Ascending aorta (tissue), 2 donors: ENCODE measurements at regions not wholly inside any gene's neighbourhood (a gene's known extent, or its start where the extent isn't known, plus 50 kb on each side); places are given as distances from the start of the nearest gene placed in this dataset.

Source experiments
- DNase-seq, 2 donors: peaks; one replicate each; pipeline ENCODE4 v3.0.0-alpha.2; 2019; ENCODE audit warnings: low spot score in 2 of 2
- H3K27ac ChIP-seq, 2 donors: fragments of 200-600 bp; sonication (generic); one replicate each; pipeline ENCODE4 v1.5.1; 2016 to 2017; ENCODE audit warnings: mild to moderate bottlenecking in 1 of 2
- H3K27me3 ChIP-seq: fragments of 200-600 bp; sonication (generic); one replicate; pipeline ENCODE4 v1.5.1; 2017
- H3K36me3 ChIP-seq, 2 donors: fragments of 200-600 bp; sonication (generic); one replicate each; pipeline ENCODE4 v1.5.1; 2016
- H3K4me1 ChIP-seq, 2 donors: fragments of 200-600 bp; sonication (generic); one replicate each; pipeline ENCODE4 v1.5.1; 2016 to 2017; ENCODE audit warnings: mild to moderate bottlenecking in 1 of 2
- H3K4me3 ChIP-seq, 2 donors: fragments of 200-600 bp; sonication (generic); one replicate each; pipeline ENCODE4 v1.5.1; 2016 to 2017; ENCODE audit warnings: mild to moderate bottlenecking in 1 of 2
- H3K9me3 ChIP-seq, 2 donors: fragments of 200-600 bp; sonication (generic); one replicate each; pipeline ENCODE4 v1.5.1; 2016
- intact Hi-C: fragments of 100-400 bp; cut with DNase I; formaldehyde crosslinking; loops from one replicate; pipeline ENCODE4 v1.15.1; 2023
- TF ChIP-seq, protein P1 (sequence below), 3 experiments: fragments of 200-600 bp in 2 of 3; fragments of 450-650 bp in 1 of 3; sonication (generic) in 2 of 3; IDR thresholded peaks; one replicate each; pipeline ENCODE4 v1.5.1; 2016 to 2019; ENCODE audit warnings: antibody characterized with exemption in 3 of 3, mild to moderate bottlenecking in 1 of 3, moderate library complexity in 1 of 3

DNA sequence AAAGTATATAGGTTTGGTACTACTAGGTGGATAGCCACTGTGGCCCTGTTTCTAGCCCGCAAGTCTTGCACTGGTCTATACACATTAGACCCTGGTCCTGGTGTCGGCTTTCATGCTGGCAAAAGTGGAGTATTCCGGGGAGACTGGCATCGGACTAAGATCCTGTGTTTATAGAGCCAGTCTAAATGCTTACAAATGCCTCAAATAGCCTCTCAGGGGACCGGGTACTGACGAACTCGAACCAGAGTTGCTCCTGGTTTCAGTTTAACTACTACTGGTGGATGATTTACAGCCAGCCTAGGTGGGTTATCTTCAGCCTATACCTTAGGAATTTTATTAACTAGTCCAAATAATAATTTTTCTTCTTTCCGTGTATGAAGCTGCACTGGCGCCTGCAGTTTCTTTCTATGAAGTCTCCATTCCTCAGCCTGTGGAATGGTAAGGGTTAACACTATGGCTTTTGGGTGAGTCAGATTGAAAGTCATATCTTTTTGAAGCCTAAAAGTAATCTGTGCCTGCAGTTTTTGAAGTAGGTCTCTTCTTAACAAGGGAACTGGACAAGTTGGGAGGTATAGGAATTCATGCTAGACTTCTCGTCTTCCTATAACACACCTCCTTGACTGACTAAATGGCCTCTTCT is 51.3 kb downstream of the OR10H4 start:
- TF ChIP-seq, protein P1, sequence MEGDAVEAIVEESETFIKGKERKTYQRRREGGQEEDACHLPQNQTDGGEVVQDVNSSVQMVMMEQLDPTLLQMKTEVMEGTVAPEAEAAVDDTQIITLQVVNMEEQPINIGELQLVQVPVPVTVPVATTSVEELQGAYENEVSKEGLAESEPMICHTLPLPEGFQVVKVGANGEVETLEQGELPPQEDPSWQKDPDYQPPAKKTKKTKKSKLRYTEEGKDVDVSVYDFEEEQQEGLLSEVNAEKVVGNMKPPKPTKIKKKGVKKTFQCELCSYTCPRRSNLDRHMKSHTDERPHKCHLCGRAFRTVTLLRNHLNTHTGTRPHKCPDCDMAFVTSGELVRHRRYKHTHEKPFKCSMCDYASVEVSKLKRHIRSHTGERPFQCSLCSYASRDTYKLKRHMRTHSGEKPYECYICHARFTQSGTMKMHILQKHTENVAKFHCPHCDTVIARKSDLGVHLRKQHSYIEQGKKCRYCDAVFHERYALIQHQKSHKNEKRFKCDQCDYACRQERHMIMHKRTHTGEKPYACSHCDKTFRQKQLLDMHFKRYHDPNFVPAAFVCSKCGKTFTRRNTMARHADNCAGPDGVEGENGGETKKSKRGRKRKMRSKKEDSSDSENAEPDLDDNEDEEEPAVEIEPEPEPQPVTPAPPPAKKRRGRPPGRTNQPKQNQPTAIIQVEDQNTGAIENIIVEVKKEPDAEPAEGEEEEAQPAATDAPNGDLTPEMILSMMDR (IDR thresholded peaks at IDR 0.05) = no peak
- Histone ChIP-seq H3K27ac (peak overlapping the region in 1 of 2 donors; percentile 30), H3K27me3 (no peaks in the 10 kb centered on the region), H3K9me3 (no peaks in the 10 kb centered on the region), H3K36me3 (no peaks in the 10 kb centered on the region), H3K4me1 (peaks cover 0 to 10% of the 10 kb centered on the region in 2 donors), H3K4me3 (peak overlapping the region in 1 of 2 donors; percentile 10)
- no peak for DNase-seq
- intact Hi-C loops = no loop called here

DNA sequence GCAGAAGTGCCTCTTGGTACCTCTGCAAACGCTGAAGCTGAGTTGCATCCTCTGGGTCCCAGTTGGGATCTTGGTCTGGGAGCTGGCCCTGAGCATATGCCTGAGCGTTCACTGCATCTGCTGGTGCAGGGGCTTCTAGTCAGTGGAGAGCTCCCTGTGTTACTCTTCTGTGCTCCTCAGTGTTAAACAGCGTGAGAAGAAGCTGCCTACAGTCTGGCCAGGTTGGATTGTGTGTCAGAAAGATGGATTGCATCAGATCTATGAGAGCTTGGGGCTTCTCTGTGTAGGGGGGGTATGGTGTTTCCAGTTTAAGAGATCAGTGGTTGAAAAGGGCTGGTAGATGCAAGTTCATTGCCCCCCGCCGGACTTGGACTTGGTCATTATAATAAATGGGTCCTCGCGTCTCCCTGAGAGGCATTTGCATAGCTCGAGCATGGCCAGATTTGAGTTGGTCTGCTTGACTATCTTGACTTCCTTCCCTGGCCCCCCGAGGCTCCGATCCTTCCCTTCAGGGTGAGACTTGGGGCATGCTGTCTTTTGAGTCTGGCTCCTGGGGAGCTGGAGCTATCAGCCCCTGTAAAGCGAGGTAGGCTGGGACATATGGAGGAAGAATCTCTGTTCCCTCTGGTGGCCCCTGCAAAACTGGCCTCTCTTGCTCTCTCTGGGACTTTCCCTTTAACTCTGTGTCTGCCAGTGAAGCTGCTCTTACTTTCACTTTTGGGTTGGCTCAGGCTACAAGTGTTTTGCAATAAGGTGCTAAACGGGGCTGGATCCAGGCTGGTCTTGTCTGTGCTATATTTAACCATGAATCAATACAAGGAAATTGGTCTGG is 52.9 kb downstream of the OR10H4 start:
- DNase-seq = peak in 1 of 2 donors; percentile 64
- H3K36me3 ChIP-seq = no peaks in the 10 kb centered on the region
- intact Hi-C loops = no loop called here
- H3K4me1 ChIP-seq = peaks cover 0 to 10% of the 10 kb centered on the region in 2 donors
- no peaks in the 10 kb centered on the region for H3K27me3 ChIP-seq
- no peaks in the 10 kb centered on the region for H3K9me3 ChIP-seq
- TF ChIP-seq, protein P1 (IDR thresholded peaks at IDR 0.05) = no peak
- peak overlapping the region; percentile 45 to 61 for H3K4me3 ChIP-seq
- peak overlapping the region in 1 of 2 donors; percentile 56 for H3K27ac ChIP-seq

DNA sequence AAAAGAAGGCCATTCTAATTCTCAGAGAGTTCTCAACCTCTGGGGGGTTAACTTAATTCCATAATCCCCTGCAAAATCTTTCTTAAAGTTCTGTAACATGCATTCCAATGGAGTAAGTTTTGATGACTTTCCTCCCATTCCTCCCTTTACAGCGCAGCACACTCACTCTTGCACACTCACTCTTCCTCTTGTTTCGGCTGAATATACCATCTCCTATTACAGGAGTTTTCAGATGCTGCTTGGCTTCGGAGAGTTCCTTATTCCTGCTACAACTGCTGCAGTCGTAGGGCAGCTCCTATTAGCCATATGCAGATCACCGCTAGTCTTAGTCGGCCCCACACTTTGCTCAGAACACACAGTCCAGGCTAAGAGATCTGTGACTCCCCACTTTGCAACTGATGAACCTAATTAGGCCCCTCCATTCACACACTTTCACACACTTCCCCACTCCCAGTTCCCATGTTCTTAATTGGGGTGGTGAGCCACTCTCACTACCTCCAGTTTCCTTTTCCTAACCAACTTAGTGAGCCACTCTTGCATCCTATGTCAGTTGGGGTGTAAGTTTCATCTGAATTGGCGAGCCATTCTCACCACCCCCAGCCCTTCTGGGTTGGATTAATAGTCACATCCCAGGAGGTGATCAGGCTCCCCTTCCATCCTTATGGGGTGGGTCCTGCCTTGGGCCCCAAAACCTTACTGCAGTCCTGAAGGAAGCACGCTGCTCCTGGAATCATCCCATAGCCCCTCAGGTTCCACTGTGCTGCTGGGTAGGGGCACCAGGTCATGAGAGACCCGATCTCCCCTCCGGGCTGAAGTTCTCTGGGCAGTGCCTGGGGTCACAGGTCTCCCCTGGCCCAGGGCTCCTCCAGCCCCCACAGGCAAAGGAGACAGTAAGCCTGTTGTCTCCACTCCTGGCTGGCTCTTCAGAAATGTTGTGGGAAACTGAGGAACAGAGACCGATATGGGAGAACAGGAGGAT is 53.9 kb downstream of the OR10H4 start:
- no peaks in the 10 kb centered on the region for H3K36me3 ChIP-seq
- intact Hi-C loops = no loop called here
- TF ChIP-seq, protein P1 (IDR thresholded peaks at IDR 0.05) = no peak
- no peak for DNase-seq
- H3K9me3 ChIP-seq = no peaks in the 10 kb centered on the region
- peaks cover 0 to 10% of the 10 kb centered on the region in 2 donors for H3K4me1 ChIP-seq
- peak overlapping the region; percentile 45 to 61 for H3K4me3 ChIP-seq
- H3K27ac ChIP-seq = peak overlapping the region in 1 of 2 donors; percentile 25
- H3K27me3 ChIP-seq = no peaks in the 10 kb centered on the region

DNA sequence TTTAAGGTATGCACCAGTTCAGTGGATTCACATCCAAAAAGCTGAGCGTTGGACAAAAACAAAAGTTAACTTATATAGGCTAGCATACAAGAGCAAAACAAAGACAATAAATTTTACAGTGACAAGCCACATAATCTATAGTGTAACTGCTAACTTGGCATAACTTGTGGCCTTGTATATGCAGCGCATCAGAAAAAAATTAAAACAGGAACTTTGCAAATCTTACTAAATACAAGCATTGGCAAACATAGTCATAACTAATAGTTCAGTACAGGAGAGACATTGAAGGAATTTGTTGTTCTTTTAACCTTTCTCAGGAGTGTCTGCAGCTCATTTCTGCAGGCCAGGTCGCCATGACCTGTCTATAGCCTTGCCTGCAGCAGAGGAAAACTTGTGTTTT is 54.6 kb downstream of the OR10H4 start:
- peaks cover 0 to 10% of the 10 kb centered on the region in 2 donors for H3K4me1 ChIP-seq
- TF ChIP-seq, protein P1 (IDR thresholded peaks at IDR 0.05) = no peak
- no peak for DNase-seq
- intact Hi-C loops = no loop called here
- no peaks in the 10 kb centered on the region for H3K9me3 ChIP-seq
- H3K36me3 ChIP-seq = no peaks in the 10 kb centered on the region
- no peak overlapping the region for H3K4me3 ChIP-seq
- no peaks in the 10 kb centered on the region for H3K27me3 ChIP-seq
- no peak overlapping the region for H3K27ac ChIP-seq

DNA sequence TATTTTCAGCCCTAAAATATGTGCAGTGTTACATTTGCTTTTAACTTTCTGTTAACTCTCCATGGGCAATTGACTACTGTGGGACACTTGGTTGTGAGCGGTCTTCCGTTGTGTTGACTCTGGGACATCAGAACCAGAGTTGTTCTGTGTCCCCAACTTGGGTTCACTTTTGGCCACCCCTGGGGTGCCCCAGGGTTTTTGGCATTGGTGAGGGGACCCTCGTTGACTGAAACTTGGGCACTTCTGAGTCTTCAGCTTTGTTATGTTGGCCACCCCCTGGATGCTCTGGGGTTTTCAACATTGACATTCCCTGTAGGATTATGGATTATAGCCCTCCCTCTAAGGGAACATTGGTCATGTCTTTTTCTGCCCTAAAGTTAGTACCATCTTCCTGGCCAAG is 57.1 kb downstream of the OR10H4 start:
- H3K9me3 ChIP-seq = no peaks in the 10 kb centered on the region
- no peaks in the 10 kb centered on the region for H3K27me3 ChIP-seq
- no peaks in the 10 kb centered on the region for H3K36me3 ChIP-seq
- TF ChIP-seq, protein P1 (IDR thresholded peaks at IDR 0.05) = no peak
- peaks cover 0 to 6% of the 10 kb centered on the region in 2 donors for H3K4me1 ChIP-seq
- DNase-seq = no peak
- no peak overlapping the region for H3K27ac ChIP-seq
- H3K4me3 ChIP-seq = no peak overlapping the region
- intact Hi-C loops = no loop called here
